NOMO-1 treated with dmso at 0.1 percent for 144 hours (cell line): ENCODE measurements at regions not wholly inside any gene's neighbourhood (a gene's known extent, or its start where the extent isn't known, plus 50 kb on each side); places are given as distances from the start of the nearest gene placed in this dataset.
"Not testable (repeated sequence)": the region's sequence is repeated elsewhere in the genome, so short reads cannot be mapped to it uniquely, and the experiment has no call there.

Experiments
- DNase-seq: peaks from one replicate; lab custom pipeline; 2025; ENCODE audit not compliant: unreplicated experiment; lab: John Stamatoyannopoulos, UW

GRCh38 chr4:116183241-116183640, 902.1 kb downstream of the TRAM1L1 start:
- no peak for DNase-seq

DNA sequence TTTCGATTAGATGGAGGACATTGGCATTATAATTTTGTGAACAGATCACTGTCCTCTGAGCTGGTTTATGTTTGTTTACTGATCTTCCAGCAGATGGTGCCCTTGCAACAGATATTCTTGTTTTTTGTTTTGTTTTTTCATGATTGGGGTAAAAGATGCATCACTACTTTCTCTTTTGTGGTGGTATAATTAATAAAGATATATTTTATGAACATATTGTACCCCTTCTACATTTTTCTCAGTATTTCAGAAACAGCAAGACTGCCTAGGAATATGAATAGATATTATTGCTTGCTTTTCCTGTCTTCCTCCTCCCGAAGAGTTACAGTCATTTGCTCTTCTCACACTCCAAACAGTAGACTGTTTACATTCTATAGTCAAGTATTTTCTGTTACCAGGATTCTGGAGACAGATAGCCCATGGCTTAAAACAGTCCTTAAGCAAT, 905.2 kb downstream of the TRAM1L1 start:
- DNase-seq, result no peak

DNA sequence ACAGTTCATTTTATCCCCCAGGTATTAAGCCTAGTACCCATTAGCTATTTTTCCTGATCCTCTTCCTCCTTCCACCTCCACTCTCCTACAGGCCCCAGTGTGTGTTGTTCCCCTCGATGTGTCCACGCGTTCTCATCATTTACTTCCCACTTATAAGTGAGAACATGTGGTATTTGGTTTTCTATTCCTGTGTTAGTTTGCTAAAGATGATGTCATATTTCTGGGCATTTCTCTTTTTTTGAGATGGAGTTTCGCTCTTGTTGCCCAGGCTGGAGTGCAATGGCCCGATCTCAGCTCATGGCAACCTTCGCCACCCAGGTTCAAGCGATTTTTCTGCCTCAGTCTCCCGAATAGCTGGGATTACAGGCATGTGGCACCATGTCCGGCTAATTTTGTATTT, 934.0 kb downstream of the TRAM1L1 start:
- DNase-seq, result not testable (repeated sequence)

GRCh38 chr4:116150152-116150551, 935.2 kb downstream of the TRAM1L1 start:
- no peak for DNase-seq

- no peak for DNase-seq
Observed at GRCh38 chr4:116143198-116143597, 942.2 kb downstream of the TRAM1L1 start.

DNA sequence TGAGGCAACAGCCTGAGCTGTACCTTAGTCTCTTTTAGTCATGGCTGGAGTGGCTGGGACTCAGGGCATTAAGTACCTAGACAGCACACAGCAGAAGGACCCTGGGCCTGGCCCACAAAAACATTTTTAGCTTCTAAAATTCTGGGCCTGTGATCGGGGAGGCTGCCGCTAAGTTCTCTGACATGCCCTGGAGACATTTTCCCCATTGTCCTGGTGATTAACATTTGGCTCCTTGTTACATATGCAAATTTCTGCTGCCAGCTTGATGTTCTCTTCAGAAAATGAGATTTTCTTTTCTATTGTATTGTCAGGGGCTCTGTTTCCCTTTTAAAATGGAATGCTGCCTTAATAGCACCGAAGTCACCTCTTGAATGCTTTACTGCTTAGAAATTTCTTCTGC, 952.4 kb downstream of the TRAM1L1 start:
- no peak for DNase-seq

- DNase-seq, result no peak
Observed at GRCh38 chr4:116126794-116127193, 958.6 kb downstream of the TRAM1L1 start.

- no peak for DNase-seq
Observed at GRCh38 chr4:116122124-116122523, 963.3 kb downstream of the TRAM1L1 start.

DNA sequence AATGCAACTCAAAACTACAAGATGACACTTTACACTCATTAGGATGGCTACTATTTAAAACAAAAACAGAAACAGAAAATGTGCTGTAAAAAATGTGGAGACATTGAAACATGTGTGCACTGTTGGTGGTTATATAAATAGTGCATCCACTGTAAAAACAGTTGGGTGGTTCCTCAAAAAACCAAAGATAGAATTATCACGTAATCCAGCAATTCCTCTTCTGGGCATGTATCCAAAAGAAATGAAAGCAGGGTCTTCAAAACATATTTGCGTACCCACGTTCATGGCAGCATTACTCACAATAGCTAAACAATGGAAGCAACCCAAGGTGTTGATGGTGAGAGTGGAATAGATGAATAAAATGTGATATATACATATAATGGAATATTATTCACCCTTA, 967.2 kb downstream of the TRAM1L1 start:
- DNase-seq, result no peak

DNA sequence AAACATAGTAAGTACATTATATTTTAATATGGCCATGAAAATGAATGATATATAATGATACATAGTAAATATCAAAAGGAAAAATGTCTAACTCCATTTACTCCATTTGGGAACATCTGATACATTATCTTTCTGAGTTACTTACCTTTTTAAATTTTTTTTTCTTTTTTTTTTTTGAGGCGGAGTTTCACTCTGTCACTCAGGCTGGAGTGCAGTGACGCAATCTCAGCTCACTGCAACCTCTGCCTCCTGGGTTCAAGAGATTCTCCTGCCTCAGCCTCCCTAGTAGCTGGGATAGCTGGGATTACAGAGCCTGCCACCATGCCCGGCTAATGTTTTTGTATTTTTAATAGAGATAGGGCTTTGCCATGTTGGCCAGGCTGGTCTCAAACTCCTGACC, 972.5 kb downstream of the TRAM1L1 start:
- DNase-seq, result not testable (repeated sequence)

DNA sequence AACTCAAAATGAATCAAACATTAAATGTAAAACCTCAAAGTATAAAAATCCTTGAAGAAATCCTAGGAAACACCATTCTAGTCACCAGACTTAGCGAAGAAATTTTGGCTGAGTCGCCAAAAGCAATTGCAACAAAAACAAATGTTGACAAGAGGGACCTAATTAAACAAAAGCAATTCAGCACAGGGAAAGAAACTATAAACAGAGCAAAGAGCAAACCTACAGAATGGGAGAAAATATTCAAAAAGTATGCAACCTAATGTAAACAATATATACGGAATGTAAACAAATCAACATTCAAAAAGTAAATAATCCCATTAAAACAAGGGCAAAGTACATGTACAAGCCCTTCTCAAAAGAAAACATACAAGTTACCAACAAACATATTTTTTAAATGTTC, 974.7 kb downstream of the TRAM1L1 start:
- no peak for DNase-seq

DNA sequence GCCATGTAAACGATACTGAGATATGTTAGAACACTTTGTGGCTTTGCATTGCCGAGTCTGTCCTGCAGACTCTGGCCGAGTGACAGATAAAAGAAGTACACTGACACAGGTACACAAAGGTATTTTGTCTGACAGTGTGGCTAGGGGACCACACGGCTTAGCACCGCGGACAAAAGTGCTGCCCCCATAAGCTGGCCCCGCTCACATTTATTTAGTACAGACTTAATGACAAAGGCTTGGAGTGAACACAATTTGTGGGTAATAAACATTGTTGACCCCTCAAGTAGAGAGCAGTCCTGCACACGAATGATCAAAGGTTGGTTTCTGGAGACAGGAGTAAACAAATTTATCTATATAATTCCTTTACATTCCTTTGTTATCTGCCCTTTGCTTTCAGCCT, 976.8 kb downstream of the TRAM1L1 start:
- DNase-seq, result no peak

DNA sequence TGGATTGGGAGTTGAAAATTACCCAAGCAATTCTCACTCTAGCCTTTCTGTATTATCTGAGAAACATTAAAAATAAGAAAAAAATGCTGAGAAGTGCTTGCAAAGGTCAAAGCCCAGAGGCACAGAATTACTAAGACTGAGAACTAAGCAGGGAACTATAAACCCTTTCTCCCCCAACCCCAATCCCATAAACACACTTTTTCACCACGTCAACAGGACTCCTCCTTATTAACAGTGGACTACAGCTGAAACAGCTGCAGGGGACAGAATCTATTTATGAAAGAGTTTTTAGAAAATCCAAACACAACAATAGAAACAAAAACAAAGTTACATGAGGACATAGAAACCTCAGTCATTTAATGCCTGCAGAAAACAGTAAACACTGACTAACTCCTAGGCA, 984.1 kb downstream of the TRAM1L1 start:
- DNase-seq, result no peak

DNA sequence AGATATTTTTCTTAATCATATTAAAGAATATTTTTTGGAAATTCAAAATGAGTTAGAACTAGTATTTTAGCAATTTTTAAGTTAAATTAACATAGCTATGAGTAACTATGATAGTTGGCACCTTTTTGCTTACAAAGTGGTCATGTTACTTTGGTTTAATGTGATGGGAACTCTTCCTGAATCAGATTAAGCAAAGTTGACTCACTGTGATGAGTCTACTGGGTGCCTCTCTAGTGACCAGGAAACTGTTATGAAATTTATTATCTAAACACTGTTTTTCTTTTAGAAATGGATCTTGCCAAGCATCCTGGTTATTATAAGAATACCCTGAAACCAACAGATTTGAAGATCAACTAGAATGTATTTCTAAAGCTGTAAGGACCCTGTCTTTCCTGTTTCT, 985.8 kb downstream of the TRAM1L1 start:
- DNase-seq, result no peak

- not testable (repeated sequence) for DNase-seq
Observed at GRCh38 chr4:116097353-116097752, 983.9 kb upstream of the NDST4 start.

GRCh38 chr4:116092961-116093360, 979.5 kb upstream of the NDST4 start:
- no peak for DNase-seq

GRCh38 chr4:116088771-116089170, 975.4 kb upstream of the NDST4 start:
- no peak for DNase-seq

- no peak for DNase-seq
Observed at GRCh38 chr4:116082808-116083366, 969.5 kb upstream of the NDST4 start.

GRCh38 chr4:116073051-116073450, 959.6 kb upstream of the NDST4 start:
- no peak for DNase-seq

DNA sequence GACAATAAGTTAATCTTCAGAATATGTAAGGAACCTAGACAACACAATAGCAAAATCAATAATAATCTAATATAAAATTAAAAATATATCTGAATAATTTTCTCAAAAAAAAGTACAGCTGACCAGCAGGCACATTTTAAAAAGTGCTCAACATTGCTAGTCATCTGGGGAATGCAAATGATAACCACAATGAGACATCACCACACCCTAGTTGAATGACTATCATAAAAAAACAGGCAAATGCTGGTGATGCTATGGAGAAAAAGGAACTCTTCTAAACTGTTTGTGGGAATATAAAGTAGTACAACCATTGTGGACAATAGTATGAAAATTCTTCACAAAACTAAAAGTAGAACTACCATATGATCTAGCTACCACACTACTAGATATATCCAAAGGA, 956.9 kb upstream of the NDST4 start:
- DNase-seq, result no peak

DNA sequence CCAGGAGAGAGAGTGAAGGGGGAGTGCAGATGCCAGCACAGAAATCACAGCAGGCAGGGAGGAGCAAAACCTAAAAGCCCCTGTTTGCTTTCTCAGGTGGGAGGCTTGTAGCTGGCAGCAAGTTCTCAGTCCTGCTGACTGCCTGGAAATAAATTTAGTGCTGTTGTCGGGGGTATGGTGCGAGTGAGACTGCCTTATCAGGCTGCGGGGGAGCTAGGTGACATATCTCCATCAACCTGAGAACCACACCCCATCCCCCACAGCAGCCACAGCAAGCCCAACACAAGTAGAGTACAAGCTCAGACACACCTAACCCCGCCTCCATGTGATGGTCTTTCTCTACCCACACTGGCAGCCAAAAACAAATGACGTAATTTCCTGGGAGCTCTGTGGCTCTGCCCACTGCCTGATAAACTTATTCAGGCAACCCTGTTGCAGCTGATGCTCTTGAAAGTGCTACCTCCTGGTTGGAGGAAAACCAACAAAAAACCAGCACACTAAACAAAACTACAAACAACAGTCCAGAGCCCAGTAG, 953.4 kb upstream of the NDST4 start:
- no peak for DNase-seq

- no peak for DNase-seq
Observed at GRCh38 chr4:116064331-116064730, 950.9 kb upstream of the NDST4 start.

- DNase-seq, result no peak
Observed at GRCh38 chr4:116059361-116059760, 945.9 kb upstream of the NDST4 start.
